M059J (cell line): ENCODE measurements at regions not wholly inside any gene's neighbourhood (a gene's known extent, or its start where the extent isn't known, plus 50 kb on each side); places are given as distances from the start of the nearest gene placed in this dataset.
A peak's percentile ranks its signal among the peaks of the same experiment; 100 is the strongest.

Experiments used
- DNase-seq: peaks from one replicate; pipeline ENCODE4 v3.0.0-alpha.2; 2012; ENCODE audit warnings: low read depth

- DNase-seq, result peak; percentile 76
These were observed 135.2 kb upstream of the HS3ST3A1 start for GRCh38 chr17:13736916-13737315.

- peak; percentile 23 for DNase-seq
These were observed 139.0 kb upstream of the HS3ST3A1 start for GRCh38 chr17:13740686-13741085.

DNA sequence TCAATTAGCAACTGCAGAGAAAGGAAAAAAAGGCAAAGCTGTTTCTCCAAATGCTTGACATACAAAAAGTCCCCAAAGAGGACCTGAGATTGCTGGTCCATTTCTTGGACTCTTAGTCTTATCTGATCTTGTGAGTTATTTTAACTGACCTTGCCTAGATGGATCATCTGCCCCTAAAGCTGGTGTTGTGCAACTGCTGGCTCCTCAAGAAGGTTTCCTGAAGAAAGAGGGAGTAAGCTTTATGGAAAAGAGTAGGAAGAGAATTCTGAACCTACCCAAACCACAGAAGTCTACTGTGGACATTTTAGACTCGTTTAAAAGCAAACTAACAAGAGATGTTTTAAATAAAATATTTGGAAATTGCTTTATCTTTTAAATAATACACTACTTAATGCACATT lies 140.0 kb upstream of the HS3ST3A1 start:
- no peak for DNase-seq

DNA sequence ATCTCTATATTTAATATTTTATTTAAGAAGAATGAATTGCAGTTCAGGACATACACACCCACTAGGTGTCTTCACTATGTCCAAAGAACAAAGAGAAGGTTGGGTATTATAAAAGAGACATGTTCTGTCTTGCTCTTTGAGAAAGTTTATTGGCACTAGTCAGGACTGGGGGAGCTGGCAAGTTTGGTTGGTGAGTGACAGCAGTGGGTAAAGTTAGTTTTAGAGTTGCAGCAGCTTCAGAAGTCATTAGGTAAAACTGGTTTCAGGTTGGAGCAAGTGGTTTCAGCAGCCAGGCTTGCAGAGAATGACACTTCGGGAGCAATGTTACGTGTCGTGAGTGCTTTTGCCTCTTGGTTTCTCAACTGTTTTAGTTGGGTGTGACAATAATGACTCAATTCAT lies 142.2 kb upstream of the HS3ST3A1 start:
- DNase-seq, result no peak

DNA sequence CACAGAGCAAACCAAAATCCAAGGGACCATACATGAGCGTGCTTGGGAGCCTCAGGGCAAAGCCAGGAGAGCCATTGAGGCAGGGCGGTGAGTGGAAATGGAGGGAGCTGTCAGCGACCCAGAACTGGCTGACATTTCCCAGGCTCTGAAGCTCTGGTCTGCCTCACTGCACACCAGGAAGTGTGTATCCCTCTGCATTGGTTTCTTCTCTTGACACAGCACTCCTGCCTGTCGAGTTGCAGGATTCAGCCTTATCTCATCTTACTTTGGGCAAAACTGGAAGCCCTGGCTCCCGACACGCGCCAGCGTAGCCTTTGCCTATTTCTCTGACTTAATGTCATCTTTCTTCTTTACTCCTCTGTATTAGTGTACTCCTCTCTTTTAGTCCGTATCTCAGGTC lies 144.7 kb upstream of the HS3ST3A1 start:
- DNase-seq, result no peak

- no peak for DNase-seq
These were observed 147.6 kb upstream of the HS3ST3A1 start for GRCh38 chr17:13749166-13749890.

DNA sequence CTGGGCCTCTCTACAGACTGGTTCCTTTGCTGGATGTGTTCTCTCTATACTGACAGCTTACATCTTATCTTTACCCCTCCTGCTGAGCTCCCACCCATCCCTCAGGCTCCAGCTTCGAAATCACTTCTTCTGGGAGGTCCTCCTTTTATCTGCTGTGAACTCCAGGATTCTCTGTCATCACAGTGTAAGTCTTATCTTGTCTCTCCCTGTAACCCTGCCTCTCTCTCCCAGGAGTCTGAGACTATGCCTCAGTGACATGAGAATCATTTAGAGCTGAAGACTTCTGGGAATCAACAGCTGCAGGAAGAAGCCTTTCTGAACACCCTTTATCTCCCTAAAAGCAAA lies 148.1 kb upstream of the HS3ST3A1 start:
- DNase-seq, result no peak

GRCh38 chr17:13750816-13751793 lies 149.4 kb upstream of the HS3ST3A1 start:
- DNase-seq, result peak; percentile 47

DNA sequence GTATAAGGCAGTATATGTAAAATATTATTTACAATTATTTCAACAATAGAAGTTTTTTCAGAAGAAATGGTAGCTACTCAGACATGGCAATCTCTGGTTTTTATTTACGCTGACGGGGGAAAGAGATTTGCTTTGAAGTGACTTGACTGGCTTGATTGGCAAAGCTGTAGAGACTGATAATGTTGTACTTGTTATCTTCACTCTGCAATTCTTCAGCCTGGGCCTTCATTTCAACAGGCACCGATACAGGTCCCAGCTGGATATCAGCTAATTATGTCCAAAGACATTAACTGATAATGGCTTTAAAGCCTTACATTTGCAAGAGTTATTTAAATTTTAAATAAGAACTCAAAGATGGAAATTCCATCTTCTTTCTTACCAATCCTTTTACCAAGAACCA lies 151.4 kb upstream of the HS3ST3A1 start:
- DNase-seq, result no peak

GRCh38 chr17:13753771-13754170 lies 152.0 kb upstream of the HS3ST3A1 start:
- DNase-seq, result no peak

DNA sequence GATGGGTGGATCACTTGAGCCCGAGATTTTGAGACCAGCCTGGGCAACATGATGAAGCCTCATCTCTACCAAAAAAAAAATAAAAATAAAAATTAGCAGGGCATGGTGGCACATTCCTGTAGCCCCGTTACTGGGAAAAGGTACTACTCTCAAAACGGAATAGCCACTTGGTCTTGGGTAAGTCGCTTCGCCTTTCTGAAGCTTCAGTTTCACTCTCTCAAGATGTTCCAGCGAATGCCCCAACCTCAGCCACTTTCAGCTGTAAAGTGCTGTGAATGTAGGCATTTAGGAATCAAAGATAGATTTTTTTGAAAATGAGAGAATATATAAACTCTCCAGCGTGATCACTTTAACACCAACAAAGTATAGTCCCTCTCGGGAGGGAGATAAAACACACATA lies 154.1 kb upstream of the HS3ST3A1 start:
- no peak for DNase-seq

- no peak for DNase-seq
These were observed 155.0 kb upstream of the HS3ST3A1 start for GRCh38 chr17:13756763-13757162.

DNA sequence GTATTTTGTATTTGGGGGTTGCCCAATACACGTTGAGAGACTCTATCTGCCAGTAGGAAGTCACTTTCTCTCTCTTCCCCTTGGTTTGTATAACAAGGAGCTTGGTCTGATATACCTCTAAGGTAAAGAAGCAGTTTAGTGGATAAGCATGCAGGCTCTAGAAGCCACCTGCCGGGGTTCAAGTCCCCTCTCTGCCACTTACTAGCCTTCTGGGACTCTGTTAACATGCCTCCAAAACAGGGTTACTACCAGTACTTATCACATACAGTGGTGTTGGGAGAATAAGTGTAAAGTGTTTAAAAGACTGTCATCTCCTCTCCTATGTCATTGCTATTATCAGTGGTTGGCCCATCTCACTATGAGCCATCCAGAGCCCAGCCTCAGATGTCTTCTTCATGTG lies 156.1 kb upstream of the HS3ST3A1 start:
- no peak for DNase-seq

DNA sequence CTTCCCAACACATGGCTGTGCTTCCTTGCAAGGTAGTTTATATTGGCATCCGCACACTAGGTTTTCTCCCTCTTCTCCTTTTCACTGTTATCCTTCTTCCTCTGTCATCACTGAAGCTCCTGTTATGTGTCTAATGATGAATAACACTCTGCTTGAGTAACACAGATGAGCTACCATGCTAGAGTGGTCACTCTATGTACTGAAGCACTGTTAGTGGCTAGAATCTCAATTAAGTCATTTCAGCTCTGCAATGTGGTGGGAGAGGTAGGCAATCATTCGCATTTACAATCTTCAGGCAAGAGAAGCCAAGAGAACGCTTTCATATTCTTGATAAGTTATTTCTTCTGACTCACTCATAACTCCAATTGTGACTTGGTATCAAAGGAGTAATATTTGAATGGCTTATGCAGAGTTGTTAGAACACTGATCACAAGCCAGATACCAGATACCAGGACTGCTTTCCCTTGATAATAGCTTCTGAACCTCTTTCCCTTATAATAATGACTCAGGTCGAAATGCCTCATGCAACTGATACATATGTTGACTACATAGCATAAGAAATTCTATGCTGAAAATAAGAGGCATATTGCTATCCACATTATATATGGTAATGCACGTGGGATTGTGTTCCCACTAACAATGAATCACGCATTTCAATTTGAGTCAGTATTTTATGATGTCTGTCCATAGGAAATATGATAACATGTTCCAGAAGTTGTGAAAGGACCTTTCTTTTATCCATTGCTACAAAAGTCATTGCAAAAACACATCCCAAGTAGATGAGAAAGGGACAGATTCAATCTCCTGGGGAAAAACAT lies 158.0 kb upstream of the HS3ST3A1 start:
- no peak for DNase-seq

DNA sequence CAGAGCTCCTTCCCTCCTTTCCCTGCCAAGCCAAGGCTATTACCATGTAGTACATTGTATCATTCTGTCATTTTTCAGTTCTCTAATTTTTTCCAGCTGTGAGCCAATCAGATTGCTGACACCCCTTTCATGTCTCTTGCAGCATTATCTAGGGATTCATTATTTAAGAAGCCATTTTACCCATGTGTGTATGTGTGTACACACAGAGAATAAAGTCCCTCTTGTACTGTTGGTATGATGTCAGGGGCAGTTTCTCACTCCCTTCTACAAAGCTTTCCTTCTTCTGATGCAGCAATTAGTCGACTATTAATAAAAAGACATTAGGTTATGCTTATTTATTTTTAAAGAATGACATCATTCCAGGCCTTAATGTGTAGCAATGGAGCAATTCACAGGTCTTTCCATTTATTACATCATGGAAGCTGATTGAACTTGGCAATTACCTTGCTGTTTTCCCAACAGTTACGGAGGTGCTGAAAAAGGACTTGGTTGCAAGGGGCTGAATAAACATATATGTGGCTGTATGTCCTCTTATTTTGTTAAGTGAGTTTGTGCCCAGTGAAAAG lies 159.4 kb upstream of the HS3ST3A1 start:
- DNase-seq, result no peak

DNA sequence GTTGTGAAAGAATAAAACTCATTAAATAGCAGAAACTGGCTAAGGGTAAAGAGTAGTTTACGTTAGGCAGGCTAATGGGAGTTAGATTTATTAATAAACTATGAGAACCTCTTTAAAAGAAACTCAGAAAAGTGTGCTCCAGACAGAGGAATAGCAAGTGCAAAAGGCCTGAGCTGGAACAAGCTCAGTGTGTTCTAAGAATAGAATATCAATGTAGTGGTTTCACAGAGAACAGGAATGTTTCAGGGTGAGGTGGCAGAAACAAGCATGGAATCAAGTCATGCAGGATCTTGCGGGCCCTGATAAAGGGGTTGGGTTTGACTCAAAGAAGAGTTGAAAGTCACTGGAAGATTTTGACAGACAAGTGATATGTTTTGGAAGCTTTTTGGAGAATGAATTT lies 164.0 kb upstream of the HS3ST3A1 start:
- DNase-seq, result no peak

GRCh38 chr17:13770702-13771101 lies 169.0 kb upstream of the HS3ST3A1 start:
- DNase-seq, result no peak

GRCh38 chr17:13775450-13775849 lies 173.7 kb upstream of the HS3ST3A1 start:
- no peak for DNase-seq

- DNase-seq, result peak; percentile 86
These were observed 174.4 kb upstream of the HS3ST3A1 start for GRCh38 chr17:13776027-13776551.

- DNase-seq, result peak; percentile 35
These were observed 175.3 kb upstream of the HS3ST3A1 start for GRCh38 chr17:13777003-13777402.

DNA sequence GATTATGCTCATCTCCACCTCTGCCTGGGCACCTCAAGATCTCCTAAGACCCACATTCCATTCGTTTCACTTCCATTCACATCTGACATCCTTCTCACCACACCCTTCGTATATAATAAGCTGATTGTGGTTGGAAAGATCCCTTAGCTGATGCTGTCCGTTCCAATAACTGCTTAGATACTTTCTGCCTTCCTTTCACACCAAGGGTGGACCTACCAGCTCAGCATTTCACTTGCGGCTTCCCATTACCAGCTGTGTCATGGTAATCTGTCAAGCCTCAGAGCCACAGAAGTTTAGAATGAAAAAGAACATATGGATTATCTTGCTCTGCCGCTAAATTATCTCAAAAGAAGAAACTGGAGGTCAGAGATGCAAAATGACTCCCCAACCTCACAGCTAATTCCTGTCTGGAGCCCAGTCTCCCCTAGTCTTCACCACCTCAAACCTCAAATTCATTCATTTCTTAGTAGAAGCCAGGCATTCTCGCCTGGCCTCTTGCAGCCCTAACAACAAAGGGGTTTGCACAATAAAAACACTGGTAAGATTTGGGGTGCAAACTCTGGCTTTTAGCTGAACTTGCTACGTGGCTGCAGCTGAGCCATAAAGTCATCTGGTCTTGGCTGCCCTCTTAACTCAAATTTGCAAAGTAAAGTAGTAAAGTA lies 182.8 kb upstream of the HS3ST3A1 start:
- DNase-seq, result no peak
